NB4 (cell line): ENCODE measurements at regions not wholly inside any gene's neighbourhood (a gene's known extent, or its start where the extent isn't known, plus 50 kb on each side); places are given as distances from the start of the nearest gene placed in this dataset.

Experiments used
- CTCF ChIP-seq: IDR thresholded peaks from one replicate; pipeline ENCODE4 v1.5.1; 2012; ENCODE audit warnings: low read depth, low read length
- MAX ChIP-seq: IDR thresholded peaks from 2 replicates; pipeline ENCODE4 v1.6.1; 2011; ENCODE audit warnings: low read depth, low read length
- MYC ChIP-seq: IDR thresholded peaks from 2 replicates; pipeline ENCODE4 v1.6.1; 2011; ENCODE audit warnings: low read depth, low read length
- POLR2A ChIP-seq: IDR thresholded peaks from 2 replicates; pipeline ENCODE4 v1.6.1; 2011; ENCODE audit warnings: mild to moderate bottlenecking; ENCODE audit not compliant: insufficient read length; ENCODE audit errors: extremely low read depth

GRCh38 chr9:74277532-74277931, 219.6 kb upstream of the RORB start:
- TF ChIP-seq CTCF, result no peak
- no peak for TF ChIP-seq POLR2A
- TF ChIP-seq MYC, result no peak
- TF ChIP-seq MAX, result no peak
